Glutamatergic neuron (in vitro differentiated cells): ENCODE measurements at regions not wholly inside any gene's neighbourhood (a gene's known extent, or its start where the extent isn't known, plus 50 kb on each side); places are given as distances from the start of the nearest gene placed in this dataset.

Experiments used
- DNase-seq: peaks from one replicate; pipeline ENCODE4 v3.0.0; 2022
- H3K27ac Mint-ChIP-seq: one replicate; pipeline ENCODE4 v1.8.0; 2020; ENCODE audit warnings: mild to moderate bottlenecking, mixed read lengths, inconsistent platforms; ENCODE audit not compliant: unreplicated experiment
- H3K27me3 Mint-ChIP-seq: one replicate; pipeline ENCODE4 v1.8.0; 2020; ENCODE audit warnings: mild to moderate bottlenecking, moderate library complexity, mixed read lengths, inconsistent platforms; ENCODE audit not compliant: unreplicated experiment
- H3K36me3 Mint-ChIP-seq: one replicate; pipeline ENCODE4 v1.8.0; 2020; ENCODE audit warnings: mild to moderate bottlenecking, mixed read lengths, inconsistent platforms; ENCODE audit not compliant: unreplicated experiment
- H3K4me1 Mint-ChIP-seq: one replicate; pipeline ENCODE4 v1.8.0; 2020; ENCODE audit warnings: mild to moderate bottlenecking, low read depth, mixed read lengths, inconsistent platforms; ENCODE audit not compliant: unreplicated experiment
- H3K4me3 Mint-ChIP-seq: one replicate; pipeline ENCODE4 v1.8.0; 2020; ENCODE audit warnings: mild to moderate bottlenecking, mixed read lengths, inconsistent platforms; ENCODE audit not compliant: unreplicated experiment
- H3K9me3 Mint-ChIP-seq: one replicate; pipeline ENCODE4 v1.8.0; 2020; ENCODE audit warnings: mild to moderate bottlenecking, moderate library complexity, mixed read lengths, inconsistent platforms; ENCODE audit not compliant: unreplicated experiment
- TF ChIP-seq, protein P1 (sequence below): fragments of 200-600 bp; sonication (generic); IDR thresholded peaks from one replicate; pipeline ENCODE4 v1.5.0; 2021; ENCODE audit not compliant: partially characterized antibody, unreplicated experiment

DNA sequence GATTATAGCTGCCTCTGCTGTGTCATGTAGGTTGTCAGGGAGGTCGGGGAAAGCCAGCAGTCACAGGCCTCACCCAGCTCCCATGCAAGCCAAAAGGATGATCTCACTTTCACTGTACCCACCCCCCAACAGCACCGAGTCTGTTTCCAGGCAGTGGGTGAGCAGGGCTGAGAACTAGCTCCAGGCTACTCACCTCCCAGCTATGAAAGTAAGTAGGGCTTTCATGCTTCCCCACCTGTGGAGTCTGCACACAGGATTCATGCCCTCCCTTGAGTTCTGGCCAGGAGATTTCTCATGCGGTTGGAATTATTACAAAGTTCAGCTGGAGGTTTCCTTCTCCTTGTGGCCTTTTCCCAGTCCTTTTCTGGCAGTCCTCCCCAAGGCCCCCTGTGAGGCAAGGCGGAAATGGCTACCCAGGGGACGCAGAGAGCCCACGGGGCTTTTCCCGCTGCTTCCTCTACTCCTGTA, 356.2 kb downstream of the SV2B start:
- TF ChIP-seq, protein P1, sequence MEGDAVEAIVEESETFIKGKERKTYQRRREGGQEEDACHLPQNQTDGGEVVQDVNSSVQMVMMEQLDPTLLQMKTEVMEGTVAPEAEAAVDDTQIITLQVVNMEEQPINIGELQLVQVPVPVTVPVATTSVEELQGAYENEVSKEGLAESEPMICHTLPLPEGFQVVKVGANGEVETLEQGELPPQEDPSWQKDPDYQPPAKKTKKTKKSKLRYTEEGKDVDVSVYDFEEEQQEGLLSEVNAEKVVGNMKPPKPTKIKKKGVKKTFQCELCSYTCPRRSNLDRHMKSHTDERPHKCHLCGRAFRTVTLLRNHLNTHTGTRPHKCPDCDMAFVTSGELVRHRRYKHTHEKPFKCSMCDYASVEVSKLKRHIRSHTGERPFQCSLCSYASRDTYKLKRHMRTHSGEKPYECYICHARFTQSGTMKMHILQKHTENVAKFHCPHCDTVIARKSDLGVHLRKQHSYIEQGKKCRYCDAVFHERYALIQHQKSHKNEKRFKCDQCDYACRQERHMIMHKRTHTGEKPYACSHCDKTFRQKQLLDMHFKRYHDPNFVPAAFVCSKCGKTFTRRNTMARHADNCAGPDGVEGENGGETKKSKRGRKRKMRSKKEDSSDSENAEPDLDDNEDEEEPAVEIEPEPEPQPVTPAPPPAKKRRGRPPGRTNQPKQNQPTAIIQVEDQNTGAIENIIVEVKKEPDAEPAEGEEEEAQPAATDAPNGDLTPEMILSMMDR, result no peak
- Mint-ChIP-seq H3K27me3 (peaks cover 4% of the 10 kb centered on the region), H3K27ac (no peak overlapping the region), H3K4me3 (no peak overlapping the region), H3K4me1 (peaks cover 2% of the 10 kb centered on the region), H3K9me3 (no peaks in the 10 kb centered on the region), H3K36me3 (peaks cover 15% of the 10 kb centered on the region)
- no peak for DNase-seq

DNA sequence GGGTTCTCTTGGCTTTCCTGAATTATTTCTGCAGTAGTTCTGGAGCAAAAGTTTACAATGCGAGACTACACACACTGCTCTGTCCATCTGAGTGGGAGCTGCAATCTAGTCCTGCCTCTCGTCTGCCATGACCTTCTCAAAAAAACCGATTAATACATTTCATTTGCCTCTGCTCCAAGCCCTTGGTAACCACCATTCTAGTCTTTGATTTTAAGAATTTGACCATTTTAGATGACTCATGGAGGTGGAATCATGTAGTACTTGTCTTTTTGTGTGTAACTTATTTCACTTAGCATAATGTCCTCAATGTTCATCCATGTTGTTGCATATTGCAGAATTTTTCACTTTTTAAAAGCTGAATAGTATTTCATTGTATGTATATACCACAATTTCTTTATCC, 356.9 kb downstream of the SV2B start:
- peaks cover 2% of the 10 kb centered on the region for H3K4me1 Mint-ChIP-seq
- TF ChIP-seq, protein P1, result no peak
- no peak overlapping the region for H3K27ac Mint-ChIP-seq
- H3K9me3 Mint-ChIP-seq, result no peaks in the 10 kb centered on the region
- H3K27me3 Mint-ChIP-seq, result peaks cover 4% of the 10 kb centered on the region
- no peak overlapping the region for H3K4me3 Mint-ChIP-seq
- no peak for DNase-seq
- peaks cover 12% of the 10 kb centered on the region for H3K36me3 Mint-ChIP-seq

DNA sequence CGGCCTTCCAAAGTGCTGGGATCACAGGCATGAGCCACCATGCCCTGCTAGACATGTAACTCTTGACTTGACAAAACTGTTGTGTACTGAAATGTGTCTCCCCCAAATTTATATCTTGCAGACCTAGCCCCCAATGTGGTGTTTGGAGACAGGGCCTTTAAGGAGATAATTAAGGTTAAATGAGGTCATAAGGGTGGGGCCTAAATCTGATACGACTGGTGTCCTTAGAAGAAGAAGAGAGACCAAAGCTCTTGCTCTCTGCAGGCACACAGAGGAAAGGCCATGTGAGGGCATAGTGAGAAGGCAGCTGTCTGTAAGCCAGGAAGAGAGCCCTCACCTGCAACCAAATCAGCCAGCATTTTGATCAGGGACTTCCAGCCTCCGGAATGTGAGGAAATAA, 361.3 kb downstream of the SV2B start:
- no peak overlapping the region for H3K4me3 Mint-ChIP-seq
- no peak for DNase-seq
- H3K36me3 Mint-ChIP-seq, result peaks cover 4% of the 10 kb centered on the region
- TF ChIP-seq, protein P1, result no peak
- H3K9me3 Mint-ChIP-seq, result no peaks in the 10 kb centered on the region
- peaks cover 2% of the 10 kb centered on the region for H3K27me3 Mint-ChIP-seq
- H3K4me1 Mint-ChIP-seq, result no peaks in the 10 kb centered on the region
- H3K27ac Mint-ChIP-seq, result no peak overlapping the region

DNA sequence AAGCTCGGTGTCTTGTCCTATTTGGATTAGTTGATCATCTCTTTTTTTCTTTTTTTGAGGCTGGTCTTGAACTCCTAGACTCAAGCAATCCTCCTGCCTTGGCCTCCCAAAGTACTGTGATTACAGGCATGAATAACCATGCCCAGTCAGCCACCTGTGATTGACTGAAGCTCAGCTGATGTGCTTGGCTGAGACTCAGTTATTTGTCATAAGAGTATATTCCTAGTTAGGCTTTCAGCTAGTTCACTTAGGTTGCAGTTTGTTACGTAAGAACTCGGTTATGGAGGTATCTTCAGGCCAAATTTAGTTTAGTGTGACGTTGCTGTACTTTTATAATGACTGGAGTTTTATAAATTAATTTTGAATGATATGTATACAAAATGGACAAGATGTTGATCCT, 365.0 kb downstream of the SV2B start:
- Mint-ChIP-seq H3K27me3 (no peaks in the 10 kb centered on the region), H3K36me3 (no peaks in the 10 kb centered on the region), H3K4me1 (no peaks in the 10 kb centered on the region), H3K4me3 (no peak overlapping the region), H3K27ac (no peak overlapping the region), H3K9me3 (no peaks in the 10 kb centered on the region)
- no peak for DNase-seq
- TF ChIP-seq, protein P1, result no peak

DNA sequence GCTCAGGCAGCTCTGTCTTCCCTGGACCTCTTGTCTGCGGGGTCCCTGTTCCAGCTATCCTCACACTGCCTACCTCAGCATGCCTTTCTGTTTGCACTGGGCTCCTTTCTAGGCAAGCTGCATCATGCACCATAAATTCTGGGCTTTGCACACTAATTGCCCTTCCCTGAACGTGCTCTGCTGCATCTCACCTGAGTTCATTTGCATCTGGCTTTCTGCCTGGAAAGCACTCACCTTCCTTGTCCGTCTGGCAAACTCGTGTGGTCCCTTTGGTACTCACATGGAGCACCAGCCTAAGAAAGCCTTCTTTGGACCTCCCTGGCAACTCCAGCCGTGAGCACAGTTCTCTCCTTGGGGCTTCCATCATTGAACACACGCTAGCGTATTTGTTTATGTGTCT, 365.6 kb downstream of the SV2B start:
- DNase-seq, result no peak
- no peaks in the 10 kb centered on the region for H3K36me3 Mint-ChIP-seq
- H3K9me3 Mint-ChIP-seq, result no peaks in the 10 kb centered on the region
- no peaks in the 10 kb centered on the region for H3K27me3 Mint-ChIP-seq
- no peaks in the 10 kb centered on the region for H3K4me1 Mint-ChIP-seq
- no peak overlapping the region for H3K27ac Mint-ChIP-seq
- H3K4me3 Mint-ChIP-seq, result no peak overlapping the region
- TF ChIP-seq, protein P1, result no peak
